NK-92 treated with Interleukin-12 subunit alpha and Interleukin-12 subunit beta, amount 100 ng/mL, for 24 hours (cell line): ENCODE measurements at regions not wholly inside any gene's neighbourhood (a gene's known extent, or its start where the extent isn't known, plus 50 kb on each side); places are given as distances from the start of the nearest gene placed in this dataset.

ENCODE experiments used
- DNase-seq: peaks from one replicate; lab custom pipeline; 2025; lab: John Stamatoyannopoulos, UW

DNA sequence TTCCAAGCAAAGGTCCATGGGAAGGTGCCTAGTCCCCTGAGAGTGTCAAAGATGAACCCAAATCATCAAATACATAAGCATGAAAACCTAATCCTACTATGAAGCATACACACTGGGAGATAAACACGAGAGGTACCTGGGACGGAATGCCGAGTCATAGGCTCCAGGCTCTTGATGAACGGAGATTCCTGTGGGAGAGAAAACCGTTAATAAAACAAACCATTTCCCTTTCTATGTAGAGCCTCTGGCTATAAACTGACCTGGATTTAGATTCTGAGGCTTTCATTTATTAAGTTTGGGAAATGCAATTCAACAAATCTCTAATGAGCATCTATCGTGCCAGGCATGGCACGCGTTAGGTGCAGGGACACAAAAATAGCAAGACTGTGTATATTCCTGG, 206.4 kb upstream of the IL12B start:
- no peak for DNase-seq

DNA sequence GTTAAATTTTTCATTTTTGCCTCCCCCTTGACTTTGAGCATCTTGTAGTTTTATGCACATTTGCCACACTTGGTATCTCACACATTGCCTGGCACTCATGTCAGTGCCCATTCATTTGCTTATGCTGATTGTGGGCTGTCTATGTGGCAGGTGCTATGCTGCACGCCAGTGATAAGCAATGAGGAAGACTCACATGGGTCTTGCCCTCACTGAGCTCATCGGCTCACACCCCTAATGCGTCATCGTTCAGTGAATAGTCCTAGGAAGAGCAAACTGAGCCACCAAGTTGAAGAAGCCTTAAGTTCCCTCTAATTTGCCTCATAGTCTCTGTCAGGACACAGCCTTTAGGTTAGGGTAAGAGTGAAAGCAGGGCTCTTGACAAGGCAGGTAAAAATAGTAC, 209.4 kb upstream of the IL12B start:
- no peak for DNase-seq

- DNase-seq, result no peak
Measured at GRCh38 chr5:159543326-159543725, 213.0 kb upstream of the IL12B start.

DNA sequence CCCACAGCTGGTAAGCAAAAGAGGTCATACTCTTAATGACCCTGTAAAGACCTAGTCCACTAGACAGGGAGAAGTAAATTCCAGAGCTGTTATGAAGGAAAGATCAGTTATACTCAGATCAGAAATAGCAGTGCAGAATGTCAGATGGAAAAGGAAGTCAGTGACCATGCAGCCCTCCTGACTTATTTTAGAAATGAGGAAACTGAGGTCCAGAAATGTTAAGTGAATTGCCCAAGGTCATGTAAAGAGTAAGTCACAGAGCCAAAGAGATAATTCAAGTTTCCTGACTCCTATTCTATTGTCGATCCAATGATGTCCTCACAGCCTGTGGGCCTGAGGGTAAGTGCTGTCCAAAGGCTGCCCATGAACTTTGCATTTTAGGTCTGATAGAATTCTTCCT, 214.9 kb upstream of the IL12B start:
- DNase-seq, result no peak

DNA sequence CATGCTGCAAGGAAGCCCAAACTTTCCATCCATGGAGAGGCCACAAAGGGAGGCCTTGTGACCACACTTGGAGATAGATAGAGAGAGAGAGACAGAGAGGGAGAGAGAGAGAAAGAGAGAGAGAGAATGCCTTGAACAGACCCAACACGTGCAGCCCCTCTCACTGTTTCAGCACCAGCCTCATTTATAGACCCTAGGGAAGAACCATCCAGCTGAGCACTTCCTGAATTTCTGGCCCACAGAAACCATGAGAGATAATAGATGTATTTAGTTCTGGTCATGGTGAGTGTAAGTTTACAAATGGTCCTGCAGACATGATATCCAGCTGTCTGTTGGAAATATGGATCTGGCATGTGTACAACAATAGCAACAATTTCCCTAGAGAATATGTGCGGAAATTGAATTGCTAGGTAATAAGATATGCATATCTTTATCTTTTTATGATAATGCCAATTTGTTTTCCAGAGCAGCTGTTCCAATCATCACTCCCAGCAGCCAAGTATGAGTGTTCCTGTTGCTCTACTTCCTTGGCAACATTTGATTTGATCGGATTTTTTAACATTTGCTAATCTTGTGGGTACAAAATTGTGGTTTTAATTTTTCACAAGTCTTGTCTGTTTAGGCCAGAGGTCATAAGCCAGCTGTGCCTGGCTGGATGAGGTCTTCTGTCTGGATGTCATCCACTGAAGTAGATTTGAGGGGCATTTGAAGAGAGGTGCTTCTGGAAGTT, 217.3 kb upstream of the IL12B start:
- no peak for DNase-seq

- DNase-seq, result no peak
Measured at GRCh38 chr5:159548517-159548916, 218.2 kb upstream of the IL12B start.

DNA sequence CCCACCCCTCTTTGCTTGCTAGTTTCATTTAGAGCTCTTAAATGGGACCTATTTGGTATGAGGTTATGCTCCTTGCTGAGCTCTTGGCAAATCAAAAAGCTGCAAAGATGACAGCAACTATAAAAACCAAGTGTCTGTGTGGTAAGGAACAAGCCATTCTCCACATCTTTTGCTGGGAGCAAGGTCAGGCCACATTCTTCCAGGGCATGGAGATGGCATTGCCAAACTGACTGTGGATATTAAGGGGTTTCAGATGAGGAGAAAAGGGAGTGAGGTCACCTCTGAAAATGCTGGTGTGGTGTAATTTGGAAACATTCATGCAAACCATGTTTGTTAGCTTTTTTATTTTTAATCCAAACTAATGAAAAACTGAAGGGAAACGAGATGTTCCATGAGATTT, 218.8 kb upstream of the IL12B start:
- no peak for DNase-seq

DNA sequence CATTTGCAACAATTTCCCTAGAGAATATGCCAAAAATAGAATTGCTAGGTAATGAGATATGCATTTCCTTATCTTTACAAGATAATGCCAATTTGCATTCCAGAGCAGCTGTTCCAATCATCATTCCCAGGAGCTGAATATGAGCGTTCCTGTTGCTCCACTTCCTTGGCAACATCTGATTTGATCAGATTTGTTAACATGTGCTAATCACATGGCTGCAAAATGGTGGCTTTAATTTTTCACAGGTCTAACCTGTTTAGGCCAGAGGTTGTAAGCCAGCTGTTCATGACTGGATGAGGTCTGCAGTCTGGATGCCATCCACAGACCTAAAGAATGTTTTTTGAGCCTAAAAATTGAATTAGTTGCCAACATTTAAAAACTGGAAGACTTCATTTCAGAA, 220.7 kb upstream of the IL12B start:
- no peak for DNase-seq

DNA sequence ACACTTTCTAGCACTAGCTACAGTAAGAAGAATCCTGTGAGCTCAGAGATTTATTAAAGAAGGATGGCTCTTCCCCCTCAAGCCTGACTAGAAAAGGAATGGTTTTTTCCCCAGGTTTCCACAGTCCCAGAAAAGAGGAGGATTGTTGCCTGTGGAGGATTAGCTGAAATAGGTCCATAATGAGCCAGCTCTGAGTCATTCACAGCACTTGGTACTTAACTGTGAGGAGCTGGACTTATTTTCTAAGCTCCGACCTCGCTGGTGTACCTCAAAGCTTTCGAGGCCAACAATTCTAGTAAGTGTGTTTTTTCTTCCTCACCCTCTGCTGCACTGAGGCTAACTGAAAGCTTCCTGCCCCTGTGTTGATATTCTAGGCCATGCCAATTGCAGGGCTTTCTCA, 222.5 kb upstream of the IL12B start:
- DNase-seq, result no peak

DNA sequence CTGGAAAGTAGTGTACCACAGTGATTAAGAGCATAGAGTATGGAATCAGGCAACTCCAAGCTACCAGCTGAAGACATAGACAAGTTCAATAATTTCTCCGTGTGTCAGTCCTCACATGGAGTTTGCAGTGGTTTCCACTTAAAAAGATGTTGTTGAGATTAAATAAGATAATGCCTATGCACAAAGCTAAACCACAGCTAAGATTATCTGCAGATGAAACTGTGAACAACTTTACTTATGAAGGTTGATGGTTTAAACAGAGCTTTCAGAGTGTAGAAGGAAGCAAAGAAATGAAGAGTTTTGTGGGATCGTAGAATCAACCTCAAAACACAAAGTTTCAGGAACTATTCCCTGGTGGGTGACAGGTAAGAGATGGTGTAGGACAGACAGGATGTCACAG, 223.5 kb upstream of the IL12B start:
- no peak for DNase-seq

- DNase-seq, result no peak
Measured at GRCh38 chr5:159555084-159555483, 224.8 kb upstream of the IL12B start.

DNA sequence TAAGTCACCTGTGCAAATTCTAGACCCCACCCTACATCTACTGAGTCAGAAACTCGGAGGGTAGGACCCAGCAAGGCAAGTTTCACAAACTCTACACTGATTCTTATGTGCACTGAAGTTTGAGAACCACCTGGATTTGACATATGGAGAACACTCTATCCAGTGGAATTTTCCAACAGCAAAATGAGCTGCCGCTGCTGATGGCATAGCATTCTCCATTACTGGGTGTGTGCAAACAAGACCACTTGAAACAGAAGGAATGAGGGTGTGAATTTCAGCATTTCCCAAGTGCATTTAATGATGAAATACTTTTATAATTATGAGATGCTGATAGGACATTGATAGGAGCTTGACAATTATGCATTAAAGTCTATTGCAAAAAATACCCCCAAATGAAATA, 229.1 kb upstream of the IL12B start:
- no peak for DNase-seq

GRCh38 chr5:159560088-159560487, 229.8 kb upstream of the IL12B start:
- no peak for DNase-seq

GRCh38 chr5:159564031-159564430, 233.7 kb upstream of the IL12B start:
- DNase-seq, result no peak

- DNase-seq, result no peak
Measured at GRCh38 chr5:159566832-159567231, 236.5 kb upstream of the IL12B start.

DNA sequence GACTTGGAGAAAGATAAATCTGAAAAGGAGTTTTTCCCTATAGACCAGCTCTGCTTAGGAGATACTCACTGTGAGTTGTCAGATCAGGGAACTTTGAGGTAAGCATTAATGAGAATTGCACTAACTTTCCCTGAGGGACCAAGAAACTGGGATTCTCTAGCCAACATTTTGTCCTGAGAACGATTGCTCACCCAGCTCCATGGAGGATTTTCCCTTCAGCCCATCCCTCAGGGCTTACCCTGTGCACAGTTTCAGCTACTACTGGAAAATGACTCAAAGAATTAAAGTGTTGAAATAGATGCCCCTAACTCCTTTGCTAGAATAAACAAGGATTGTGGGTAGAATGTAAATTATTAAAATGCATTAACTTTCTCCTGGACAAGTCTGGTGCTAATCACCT, 237.2 kb upstream of the IL12B start:
- DNase-seq, result no peak

DNA sequence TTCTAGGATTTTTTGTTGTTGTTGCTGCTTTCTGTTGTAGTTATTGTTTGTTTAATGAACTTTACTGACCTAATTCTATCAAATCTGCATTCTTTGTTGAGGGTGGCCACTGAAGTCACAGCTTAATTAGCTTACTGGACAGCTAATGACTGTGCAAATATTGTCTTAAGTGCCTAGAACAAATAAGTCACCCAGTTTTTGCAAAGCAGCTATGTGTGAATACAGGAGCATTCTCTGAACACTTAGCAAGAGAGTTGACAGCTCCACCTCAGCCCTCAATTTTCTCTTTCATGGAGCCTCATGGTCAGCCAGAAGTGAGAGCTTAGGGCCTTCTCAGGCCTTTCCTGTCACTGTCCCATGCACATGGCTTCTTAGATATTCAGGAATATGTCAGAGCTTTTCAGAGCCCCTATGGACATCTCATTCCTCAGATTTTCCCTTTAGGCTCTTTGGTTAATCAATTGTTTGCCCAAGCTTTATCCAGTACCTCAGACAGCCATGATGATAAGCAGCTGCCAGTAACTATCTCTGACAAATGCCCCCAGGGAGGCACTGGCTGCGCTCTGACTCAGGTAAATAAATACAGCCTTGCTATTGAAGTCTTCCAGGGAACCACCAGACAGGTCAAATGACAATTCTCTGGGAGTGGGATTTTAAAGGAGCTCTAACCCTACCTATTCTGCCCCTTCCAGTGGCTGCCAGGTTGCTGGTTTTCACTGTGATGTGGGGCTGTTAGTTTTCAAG, 241.4 kb upstream of the IL12B start:
- DNase-seq, result no peak

GRCh38 chr5:159576902-159577301, 246.6 kb upstream of the IL12B start:
- DNase-seq, result no peak

DNA sequence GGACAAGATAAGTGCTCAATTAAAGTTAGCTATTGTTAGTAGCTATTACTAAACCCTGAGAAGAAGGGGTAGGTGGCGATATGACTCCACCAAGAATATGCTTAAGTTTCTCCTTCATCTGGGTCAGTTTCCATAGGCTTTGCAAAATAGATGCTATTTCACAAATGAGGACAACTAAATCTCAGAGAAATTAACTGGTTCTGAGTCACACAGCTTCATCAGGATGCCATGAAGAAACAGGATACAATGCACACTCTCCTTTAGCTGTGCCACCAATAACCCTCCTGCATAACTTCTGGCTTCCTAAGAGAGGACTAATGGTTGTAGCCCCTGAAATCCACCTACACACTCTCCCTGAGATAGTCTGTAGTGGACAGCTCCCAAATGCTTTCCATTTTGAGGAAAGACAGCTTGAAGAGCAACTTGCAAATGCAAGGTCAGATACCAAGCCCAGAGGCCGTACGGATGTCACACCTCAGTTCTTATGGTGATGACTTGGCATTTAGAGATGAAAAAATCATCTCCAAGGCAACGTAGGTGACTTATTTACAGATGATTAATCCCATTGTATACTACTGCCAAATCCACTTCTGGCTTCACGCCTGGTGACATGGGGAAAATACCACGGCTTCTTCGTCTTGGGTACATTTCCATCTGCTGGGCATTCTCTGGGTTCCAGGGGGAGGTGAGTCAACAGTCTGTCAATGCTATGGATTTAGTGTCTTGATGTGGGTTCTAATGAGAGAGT, 251.4 kb upstream of the IL12B start:
- no peak for DNase-seq

GRCh38 chr5:159582756-159583541, 252.7 kb upstream of the IL12B start:
- DNase-seq, result peak; percentile 6

DNA sequence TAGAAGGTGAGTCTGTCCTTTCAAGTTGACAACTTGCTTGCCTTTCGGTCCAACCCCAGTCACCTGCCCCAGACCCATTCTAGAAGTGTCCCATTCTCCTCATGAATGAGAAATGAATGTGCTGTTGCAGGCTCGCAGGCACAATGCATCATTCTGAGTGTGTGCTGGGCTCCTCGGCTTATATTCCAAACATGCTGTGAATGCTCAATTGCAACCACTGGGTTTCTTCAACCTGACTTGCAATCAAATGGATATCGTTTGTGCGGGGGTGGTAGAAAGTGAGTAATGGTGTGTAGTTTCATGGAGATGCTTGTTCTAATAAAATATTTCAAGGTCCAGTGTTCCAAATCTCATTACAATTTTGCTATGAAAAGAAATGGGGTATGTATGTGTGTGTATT, 256.6 kb upstream of the IL12B start:
- no peak for DNase-seq

- no peak for DNase-seq
Measured at GRCh38 chr5:159588941-159589340, 258.7 kb upstream of the IL12B start.
